ENCODE measurements at regions not wholly inside any gene's neighbourhood (a gene's known extent, or its start where the extent isn't known, plus 50 kb on each side); places are given as distances from the start of the nearest gene placed in this dataset.

DNA sequence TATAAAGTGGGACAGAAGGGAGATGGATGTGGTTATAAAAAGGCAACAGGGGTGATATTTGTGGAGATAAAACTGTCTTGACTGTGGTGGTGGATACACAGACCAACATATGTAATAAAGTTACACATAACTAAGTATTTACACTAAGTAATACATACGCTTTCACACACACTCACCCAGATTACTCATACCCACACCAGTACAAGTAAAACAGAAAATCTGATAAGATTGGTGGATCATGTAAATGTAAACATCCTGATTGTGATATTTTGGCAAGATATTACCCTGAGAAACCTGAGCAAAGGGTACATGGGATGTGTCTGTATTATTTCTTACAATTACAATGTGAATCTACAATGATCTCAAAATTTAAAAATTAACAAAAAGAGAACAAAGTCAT, 53.3 kb upstream of the SLIT3 start:
- DNase-seq (ENCODE audit: low read depth) = peak; percentile 20

DNA sequence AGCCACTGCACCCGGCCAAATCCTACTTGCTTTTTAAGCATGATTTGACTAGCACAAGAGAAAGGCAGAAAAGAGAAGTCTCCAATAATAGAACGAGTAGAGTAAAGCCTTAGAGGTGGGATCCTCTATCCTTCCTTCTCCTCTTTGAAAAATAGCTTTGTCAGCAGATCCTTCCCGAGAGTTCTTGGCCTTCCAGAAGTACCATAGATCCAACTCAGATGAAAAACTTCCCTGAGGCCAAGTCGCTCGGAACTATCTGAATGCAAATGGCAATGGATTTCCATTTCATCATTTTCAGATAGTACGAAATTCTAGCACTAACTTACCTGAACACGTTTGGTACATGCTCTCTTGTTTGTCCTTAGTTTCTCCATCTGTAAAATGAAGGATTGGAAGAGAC, 52.0 kb upstream of the SLIT3 start:
- DNase-seq (ENCODE audit: low read depth) = no peak

DNA sequence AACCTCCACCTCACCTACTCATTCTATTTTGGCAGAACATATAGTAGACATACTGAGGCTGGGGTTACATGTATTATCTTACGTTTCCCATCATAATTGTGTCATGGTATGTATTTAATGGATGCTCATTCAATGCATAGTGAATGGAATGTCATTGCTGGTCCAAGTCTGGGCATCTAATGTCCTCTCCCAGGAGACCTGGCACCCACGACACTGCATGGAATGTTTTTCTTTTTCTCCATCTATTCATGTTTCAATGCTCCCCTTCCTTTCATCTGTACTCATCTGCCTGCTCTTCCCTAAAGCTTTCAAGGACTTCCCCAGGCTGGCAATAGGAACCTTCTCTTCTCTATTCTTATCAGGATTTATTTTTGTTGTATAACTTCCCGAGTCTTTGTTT, 50.8 kb upstream of the SLIT3 start:
- DNase-seq (ENCODE audit: low read depth) = no peak

DNA sequence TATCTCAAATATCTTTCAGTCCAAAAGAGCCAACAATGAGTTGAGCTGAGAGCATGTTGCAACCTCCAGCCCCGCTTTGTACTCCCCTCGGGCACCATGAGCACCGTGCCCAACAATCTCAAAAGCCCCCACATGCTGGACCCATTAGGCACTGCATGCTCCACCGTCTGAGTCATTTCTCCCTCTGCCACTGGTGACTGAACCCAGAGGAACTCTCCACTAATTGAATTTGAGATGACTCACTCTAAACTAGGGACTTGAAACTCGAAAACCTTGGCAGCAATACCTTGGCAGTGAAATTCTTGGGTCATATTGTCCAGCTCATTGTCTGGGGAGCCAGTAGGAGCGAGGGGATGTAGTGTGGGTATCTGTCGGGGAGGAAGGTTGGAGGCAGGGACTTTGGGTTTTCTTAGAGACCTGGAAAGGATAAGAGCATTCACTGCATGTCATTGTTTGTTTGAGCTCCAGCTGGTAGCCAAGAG, 49.9 kb upstream of the SLIT3 start:
- peak; percentile 76 for DNase-seq (ENCODE audit: low read depth)
